Gastroesophageal sphincter (tissue), 4 donors: ENCODE measurements at regions not wholly inside any gene's neighbourhood (a gene's known extent, or its start where the extent isn't known, plus 50 kb on each side); places are given as distances from the start of the nearest gene placed in this dataset.
"Not testable (repeated sequence)": the region's sequence is repeated elsewhere in the genome, so short reads cannot be mapped to it uniquely, and the experiment has no call there.

Source experiments
- ATAC-seq: fragments of 150-250 bp; one replicate; pipeline ENCODE4 v1.9.1; 2016; ENCODE audit warnings: mild to moderate bottlenecking, moderate library complexity
- H3K27ac ChIP-seq, 4 donors: fragments of 200-600 bp; sonication (generic) in 3 of 4; 1 replicate in 3 of 4; 2 replicates in 1 of 4; pipeline ENCODE4 v1.5.1; 2016 to 2019
- H3K27me3 ChIP-seq: fragments of 200-600 bp; sonication (generic); one replicate; pipeline ENCODE4 v1.5.1; 2019
- H3K36me3 ChIP-seq, 2 donors: fragments of 200-600 bp; sonication (generic); one replicate each; pipeline ENCODE4 v1.5.1; 2019; ENCODE audit warnings: control low read depth in 1 of 2
- H3K4me1 ChIP-seq, 3 donors: fragments of 200-600 bp; sonication (generic); 1 replicate in 2 of 3; 2 replicates in 1 of 3; pipeline ENCODE4 v1.5.1; 2016 to 2019; ENCODE audit warnings: control low read depth in 2 of 3
- H3K4me3 ChIP-seq, 2 donors: fragments of 200-600 bp; sonication (generic); one replicate each; pipeline ENCODE4 v1.5.1; 2019; ENCODE audit warnings: mild to moderate bottlenecking in 1 of 2, moderate library complexity in 1 of 2
- H3K9me3 ChIP-seq, 3 donors: fragments of 200-600 bp; sonication (generic); one replicate each; pipeline ENCODE4 v1.5.1; 2017 to 2019; ENCODE audit warnings: control low read depth in 2 of 3
- CTCF ChIP-seq, 4 experiments: fragments of 200-600 bp in 2 of 4; fragments of 450-650 bp in 2 of 4; sonication (generic) in 1 of 4; IDR thresholded peaks; one replicate each; pipeline ENCODE4 v1.5.1; 2017 to 2019; ENCODE audit warnings: antibody characterized with exemption in 4 of 4, mild to moderate bottlenecking in 2 of 4, moderate library complexity in 2 of 4
- EP300 ChIP-seq: sonication (generic); formaldehyde crosslinking; IDR thresholded peaks from one replicate; pipeline ENCODE4 v1.6.1; 2017; ENCODE audit warnings: antibody characterized with exemption, mild to moderate bottlenecking
- POLR2A ChIP-seq, 2 donors: fragments of 450-650 bp; IDR thresholded peaks; one replicate each; pipeline ENCODE4 v1.6.1; 2017; ENCODE audit warnings: antibody characterized with exemption in 2 of 2, mild to moderate bottlenecking in 2 of 2, moderate library complexity in 1 of 2
- POLR2AphosphoS5 ChIP-seq: sonication (generic); formaldehyde crosslinking; IDR thresholded peaks from one replicate; pipeline ENCODE4 v1.6.1; 2017; ENCODE audit warnings: antibody characterized with exemption
- WGBS, 2 donors: methylation state at CpG; one replicate each; pipeline ENCODE4 v1.1.5; 2018; ENCODE audit warnings: low coverage in 1 of 2; 5-methylcytosine and 5-hydroxymethylcytosine counted together

GRCh38 chr9:22840641-22841040 lies 394.0 kb downstream of the DMRTA1 start:
- H3K9me3 ChIP-seq, result peaks cover 0 to 13% (median 0%) of the 10 kb centered on the region in 3 donors
- no peaks in the 10 kb centered on the region for H3K36me3 ChIP-seq
- no peaks in the 10 kb centered on the region for H3K27me3 ChIP-seq
- H3K4me1 ChIP-seq, result no peaks in the 10 kb centered on the region
- H3K27ac ChIP-seq, result no peak overlapping the region
- ATAC-seq, result no peak
- no peak overlapping the region for H3K4me3 ChIP-seq
- no peak for TF ChIP-seq POLR2A (IDR thresholded peaks at IDR 0.05)
- no peak for TF ChIP-seq EP300
- no peak for TF ChIP-seq CTCF (IDR thresholded peaks at IDR 0.05)
- no peak for TF ChIP-seq POLR2AphosphoS5

DNA sequence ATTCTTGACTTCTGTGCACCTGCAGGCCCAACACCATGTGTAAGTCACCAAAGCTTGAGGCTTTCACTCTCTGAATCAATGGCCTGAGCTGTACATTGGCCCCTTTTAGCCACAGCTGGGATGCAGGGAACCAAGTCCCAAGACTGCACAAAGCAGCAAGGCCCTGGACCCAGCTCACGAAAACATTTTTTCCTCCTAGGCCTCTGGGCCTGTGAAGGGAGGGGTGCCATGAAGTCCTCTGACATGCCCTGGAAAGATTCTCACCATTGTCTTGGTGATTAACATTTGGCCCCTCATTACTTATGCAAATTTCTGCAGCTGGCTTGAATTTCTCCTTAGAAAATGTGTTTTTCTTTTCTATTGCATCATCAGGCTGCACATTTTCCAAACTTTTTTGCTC lies 398.6 kb downstream of the DMRTA1 start:
- H3K27me3 ChIP-seq, ATAC-seq, H3K4me1 ChIP-seq, H3K27ac ChIP-seq, H3K4me3 ChIP-seq, H3K36me3 ChIP-seq: not testable (repeated sequence)
- WGBS, 2 donors, result 75% methylated on average over 1 of the region's 1 CpG; no CpG with 5 or more reads in 1 of the 2 donors
- H3K9me3 ChIP-seq, result peaks cover 0 to 37% (median 0%) of the 10 kb centered on the region in 3 donors

DNA sequence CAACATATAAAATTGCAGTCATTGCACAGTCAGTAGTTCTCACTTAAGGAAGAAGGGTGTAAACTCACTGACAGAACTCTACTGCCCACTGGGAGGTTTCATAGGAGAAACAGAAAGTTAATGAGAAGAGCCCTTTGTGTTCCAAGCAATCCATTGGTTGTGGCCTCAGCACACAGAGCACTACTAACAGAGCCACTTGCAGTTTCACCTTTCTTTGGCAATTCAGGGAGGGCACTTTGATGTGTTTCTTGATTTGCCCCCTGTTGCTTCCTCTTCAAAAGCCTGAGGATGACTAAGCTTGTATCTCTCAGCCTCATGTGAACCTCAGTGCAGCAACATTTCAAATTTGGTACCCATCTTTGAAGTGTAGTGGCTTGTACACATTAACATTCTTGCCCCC lies 409.4 kb downstream of the DMRTA1 start:
- Histone ChIP-seq H3K27me3 (no peaks in the 10 kb centered on the region), H3K36me3 (no peaks in the 10 kb centered on the region), H3K4me1 (no peaks in the 10 kb centered on the region), H3K27ac (no peak overlapping the region), H3K9me3 (peaks cover 0 to 14% (median 0%) of the 10 kb centered on the region in 3 donors), H3K4me3 (no peak overlapping the region)
- no peak for TF ChIP-seq POLR2AphosphoS5
- TF ChIP-seq EP300, result no peak
- no peak for TF ChIP-seq CTCF (IDR thresholded peaks at IDR 0.05)
- no peak for TF ChIP-seq POLR2A (IDR thresholded peaks at IDR 0.05)
- no peak for ATAC-seq

GRCh38 chr9:22857316-22857715 lies 410.7 kb downstream of the DMRTA1 start:
- peaks cover 0 to 26% (median 0%) of the 10 kb centered on the region in 3 donors for H3K9me3 ChIP-seq
- no peaks in the 10 kb centered on the region for H3K36me3 ChIP-seq
- ATAC-seq, result no peak
- WGBS, 2 donors, result 77 to 78% methylated on average over 1 of the region's 1 CpG
- H3K4me3 ChIP-seq, result no peak overlapping the region
- no peak overlapping the region for H3K27ac ChIP-seq
- H3K27me3 ChIP-seq, result no peaks in the 10 kb centered on the region
- TF ChIP-seq EP300 (no peak), POLR2AphosphoS5 (no peak), CTCF (IDR thresholded peaks at IDR 0.05) (no peak), POLR2A (IDR thresholded peaks at IDR 0.05) (no peak)
- H3K4me1 ChIP-seq, result no peaks in the 10 kb centered on the region

GRCh38 chr9:22863106-22863505 lies 416.5 kb downstream of the DMRTA1 start:
- no peak for ATAC-seq
- Histone ChIP-seq H3K27ac (no peak overlapping the region), H3K4me3 (no peak overlapping the region), H3K4me1 (no peaks in the 10 kb centered on the region), H3K9me3 (peaks cover 0 to 33% (median 0%) of the 10 kb centered on the region in 3 donors), H3K27me3 (no peaks in the 10 kb centered on the region), H3K36me3 (no peaks in the 10 kb centered on the region)
- 80 to 100% methylated on average over 3 to 4 of the region's 25 CpGs for WGBS, 2 donors
- no peak for TF ChIP-seq EP300
- no peak for TF ChIP-seq CTCF (IDR thresholded peaks at IDR 0.05)
- TF ChIP-seq POLR2AphosphoS5, result no peak
- no peak for TF ChIP-seq POLR2A (IDR thresholded peaks at IDR 0.05)

DNA sequence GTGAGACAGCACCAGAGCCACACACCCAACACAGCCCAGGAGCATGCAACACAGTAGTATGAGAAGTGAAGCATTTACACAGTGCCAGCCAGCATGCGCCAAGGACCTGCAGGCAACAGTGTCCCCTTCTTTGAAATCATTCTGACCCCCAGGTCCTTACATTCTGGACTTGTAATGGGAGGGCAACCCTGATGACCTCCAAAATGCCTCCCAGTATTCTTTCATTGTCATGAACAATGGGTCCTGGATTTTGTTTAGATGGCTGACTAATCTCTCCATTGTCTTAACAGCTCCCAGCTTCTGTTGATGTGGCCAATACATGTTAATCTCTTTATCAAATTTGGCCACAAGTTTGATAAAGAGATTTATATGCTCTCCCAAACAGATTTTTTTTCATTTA lies 417.1 kb downstream of the DMRTA1 start:
- Histone ChIP-seq H3K4me3 (no peak overlapping the region), H3K27ac (no peak overlapping the region), H3K36me3 (no peaks in the 10 kb centered on the region), H3K4me1 (no peaks in the 10 kb centered on the region), H3K9me3 (peaks cover 0 to 33% (median 0%) of the 10 kb centered on the region in 3 donors), H3K27me3 (no peaks in the 10 kb centered on the region)
- WGBS, 2 donors, result 100% methylated on average over 1 of the region's 1 CpG; no CpG with 5 or more reads in 1 of the 2 donors
- ATAC-seq, result no peak
- TF ChIP-seq CTCF (IDR thresholded peaks at IDR 0.05) (no peak), POLR2A (IDR thresholded peaks at IDR 0.05) (no peak), EP300 (no peak), POLR2AphosphoS5 (no peak)
